ENCODE measurements at regions not wholly inside any gene's neighbourhood (a gene's known extent, or its start where the extent isn't known, plus 50 kb on each side); places are given as distances from the start of the nearest gene placed in this dataset.

GRCh38 chr4:77662396-77662795, 56.8 kb downstream of the CXCL13 start:
- H3K9me3 ChIP-seq = no peaks in the 10 kb centered on the region
- no peak overlapping the region for H3K4me3 ChIP-seq
- TF ChIP-seq RNF2 (IDR thresholded peaks at IDR 0.05; ENCODE audit: borderline replicate concordance, low read depth) (no peak), MYC (IDR thresholded peaks at IDR 0.05; ENCODE audit: borderline replicate concordance, low read length) (no peak), TFCP2L1 (CRISPR knock-in tag; IDR thresholded peaks at IDR 0.05) (no peak), NPAS2 (CRISPR knock-in tag; IDR thresholded peaks at IDR 0.05; ENCODE audit: borderline replicate concordance) (no peak), RCOR1 (IDR thresholded peaks at IDR 0.05; ENCODE audit: low read depth, low read length) (no peak), ZSCAN20 (CRISPR knock-in tag; IDR thresholded peaks at IDR 0.05) (no peak), CEBPB (IDR thresholded peaks at IDR 0.05) (no peak), POLR2A (IDR thresholded peaks at IDR 0.05; ENCODE audit: low read length) (no peak), USF2 (IDR thresholded peaks at IDR 0.05) (no peak), JUN (IDR thresholded peaks at IDR 0.05) (no peak), PBX3 (IDR thresholded peaks at IDR 0.05) (no peak), EHF (CRISPR knock-in tag; IDR thresholded peaks at IDR 0.05) (no peak), CBX8 (IDR thresholded peaks at IDR 0.05) (no peak), CHD2 (IDR thresholded peaks at IDR 0.05; ENCODE audit: low read length, partially characterized antibody) (no peak), ZNF302 (CRISPR knock-in tag; IDR thresholded peaks at IDR 0.05) (no peak)
- TF ChIP-seq, protein P1, sequence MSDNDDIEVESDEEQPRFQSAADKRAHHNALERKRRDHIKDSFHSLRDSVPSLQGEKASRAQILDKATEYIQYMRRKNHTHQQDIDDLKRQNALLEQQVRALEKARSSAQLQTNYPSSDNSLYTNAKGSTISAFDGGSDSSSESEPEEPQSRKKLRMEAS (IDR thresholded peaks at IDR 0.05) = no peak
- no peak for ATAC-seq
- no peaks in the 10 kb centered on the region for H3K4me1 ChIP-seq
- CTCF ChIA-PET = interaction anchor here (1.3 kb wide), 1 partner anchor 36 kb away, joined by 3 read pairs; no protein-coding TSS in a partner anchor
- FAIRE-seq = no peak
- H3K4me2 ChIP-seq = no peak overlapping the region
- 53% methylated on average over 3 of the region's 3 CpGs for WGBS (ENCODE audit: missing lambda C conversion rate)
- no peak for DNase-seq (ENCODE audit: low read depth in 1 of 2, low spot score in 1 of 2)
- H3K27ac ChIP-seq = no peak overlapping the region
- POLR2A ChIA-PET = no interaction called here
